DOHH2 (cell line): ENCODE measurements at regions not wholly inside any gene's neighbourhood (a gene's known extent, or its start where the extent isn't known, plus 50 kb on each side); places are given as distances from the start of the nearest gene placed in this dataset.

Source experiments
- CTCF ChIP-seq: fragments of 200-600 bp; sonication (generic); IDR thresholded peaks from one replicate; pipeline ENCODE4 v1.5.1; 2014; ENCODE audit warnings: antibody characterized with exemption, mild to moderate bottlenecking, low read depth, low read length; ENCODE audit not compliant: poor library complexity, severe bottlenecking
- EZH2phosphoT487 ChIP-seq: fragments of 200-600 bp; sonication (generic); IDR thresholded peaks from 2 replicates; pipeline ENCODE4 v1.6.1; 2017; ENCODE audit warnings: borderline replicate concordance, mild to moderate bottlenecking, antibody characterized with exemption, low read length, moderate library complexity, mixed read lengths

- TF ChIP-seq CTCF (no peak), EZH2phosphoT487 (no peak)
These were observed 54.1 kb upstream of the FOXQ1 start for GRCh38 chr6:1257778-1258177.
